Sigmoid colon (tissue), 4 donors: ENCODE measurements at regions not wholly inside any gene's neighbourhood (a gene's known extent, or its start where the extent isn't known, plus 50 kb on each side); places are given as distances from the start of the nearest gene placed in this dataset.

ENCODE experiments used
- CTCF ChIP-seq, 4 experiments: fragments of 450-650 bp in 3 of 4; fragments of 200-600 bp in 1 of 4; IDR thresholded peaks; one replicate each; pipeline ENCODE4 v1.5.1; 2016 to 2019; ENCODE audit warnings: antibody characterized with exemption in 4 of 4, mild to moderate bottlenecking in 3 of 4, moderate library complexity in 2 of 4
- EP300 ChIP-seq, 4 donors: sonication (generic); formaldehyde crosslinking; IDR thresholded peaks; one replicate each; pipeline ENCODE4 v1.6.1; 2017; ENCODE audit warnings: antibody characterized with exemption in 4 of 4
- POLR2A ChIP-seq, 2 donors: fragments of 450-650 bp; IDR thresholded peaks; one replicate each; pipeline ENCODE4 v1.6.1; 2016; ENCODE audit warnings: antibody characterized with exemption in 2 of 2, mild to moderate bottlenecking in 2 of 2, moderate library complexity in 2 of 2
- POLR2AphosphoS5 ChIP-seq, 4 donors: sonication (generic); formaldehyde crosslinking; IDR thresholded peaks; one replicate each; pipeline ENCODE4 v1.6.1; 2017; ENCODE audit warnings: antibody characterized with exemption in 4 of 4

GRCh38 chr13:48158290-48158689 is 63.4 kb upstream of the MED4 start:
- TF ChIP-seq CTCF (IDR thresholded peaks at IDR 0.05), result no peak
- TF ChIP-seq POLR2A (IDR thresholded peaks at IDR 0.05), result no peak
- TF ChIP-seq EP300 (IDR thresholded peaks at IDR 0.05), result no peak
- no peak for TF ChIP-seq POLR2AphosphoS5 (IDR thresholded peaks at IDR 0.05)
